Naive thymus-derived CD4-positive, alpha-beta T cell (primary cell): ENCODE measurements at regions not wholly inside any gene's neighbourhood (a gene's known extent, or its start where the extent isn't known, plus 50 kb on each side); places are given as distances from the start of the nearest gene placed in this dataset.

ENCODE experiments used
- ATAC-seq: fragments of 150-1000 bp; cut with Tn5 transposase; 2 replicates; pipeline ENCODE4 v1.10.0; 2021; ENCODE audit warnings: mild to moderate bottlenecking, moderate library complexity
- CTCF ChIA-PET: fragments of 350-600 bp; sonication (Branson Sonifier 250); formaldehyde crosslinking; loops from one replicate; lab custom pipeline; 2021; ENCODE audit warnings: antibody characterized with exemption; lab: Charles Lee
- POLR2A ChIA-PET: fragments of 350-600 bp; sonication (Branson Sonifier 250); formaldehyde crosslinking; loops from one replicate; lab custom pipeline; 2021; ENCODE audit warnings: antibody characterized with exemption, inconsistent platforms; lab: Charles Lee
- DNase-seq, 9 donors: peaks; one replicate each; pipeline versions ENCODE4 v3.0.0 to v3.0.0-alpha.2; 2020 to 2022; ENCODE audit warnings: mixed read lengths in 1 of 9
- H3K27ac ChIP-seq: one replicate; pipeline ENCODE4 v1.7.0; 2013; ENCODE audit warnings: mild to moderate bottlenecking, low read depth, low read length, moderate library complexity
- H3K27me3 ChIP-seq, 2 donors: one replicate each; pipeline ENCODE4 v1.7.0; 2013; ENCODE audit warnings: low read length in 2 of 2, mild to moderate bottlenecking in 2 of 2, moderate library complexity in 2 of 2; ENCODE audit not compliant: control insufficient read depth in 2 of 2, insufficient read depth in 2 of 2
- H3K36me3 ChIP-seq, 3 experiments: 1 replicate in 2 of 3; 2 replicates in 1 of 3; pipeline ENCODE4 v1.7.0; 2013; ENCODE audit warnings: low read length in 3 of 3, mild to moderate bottlenecking in 3 of 3, moderate library complexity in 1 of 3; ENCODE audit not compliant: insufficient read depth in 3 of 3, control insufficient read depth in 2 of 3
- H3K4me1 ChIP-seq, 2 donors: one replicate each; pipeline ENCODE4 v1.7.0; 2013; ENCODE audit warnings: low read length in 2 of 2, mild to moderate bottlenecking in 2 of 2, moderate library complexity in 1 of 2; ENCODE audit not compliant: control insufficient read depth in 2 of 2, insufficient read depth in 2 of 2
- H3K4me3 ChIP-seq: 2 replicates; pipeline ENCODE4 v1.7.0; 2013; ENCODE audit warnings: mild to moderate bottlenecking, low read length
- H3K9me3 ChIP-seq, 3 experiments: 1 replicate in 2 of 3; 2 replicates in 1 of 3; pipeline ENCODE4 v1.7.0; 2013; ENCODE audit warnings: low read length in 3 of 3; ENCODE audit not compliant: control insufficient read depth in 2 of 3
- H3K27ac Mint-ChIP-seq, 9 donors: one replicate each; pipeline ENCODE4 v1.8.0; 2020 to 2022; ENCODE audit warnings: mixed read lengths in 9 of 9, mild to moderate bottlenecking in 8 of 9, moderate library complexity in 5 of 9, inconsistent platforms in 2 of 9
- H3K27me3 Mint-ChIP-seq, 5 donors: one replicate each; pipeline ENCODE4 v1.8.0; 2021 to 2022; ENCODE audit warnings: mixed read lengths in 5 of 5, mild to moderate bottlenecking in 1 of 5
- H3K36me3 Mint-ChIP-seq, 5 donors: one replicate each; pipeline ENCODE4 v1.8.0; 2020 to 2022; ENCODE audit warnings: mixed read lengths in 5 of 5, mild to moderate bottlenecking in 3 of 5, inconsistent platforms in 1 of 5
- H3K4me1 Mint-ChIP-seq, 7 donors: one replicate each; pipeline ENCODE4 v1.8.0; 2020 to 2022; ENCODE audit warnings: mixed read lengths in 7 of 7, mild to moderate bottlenecking in 3 of 7, inconsistent platforms in 1 of 7
- H3K4me3 Mint-ChIP-seq, 10 donors: one replicate each; pipeline ENCODE4 v1.8.0; 2020 to 2022; ENCODE audit warnings: mild to moderate bottlenecking in 10 of 10, mixed read lengths in 10 of 10, moderate library complexity in 6 of 10, inconsistent platforms in 2 of 10
- H3K9me3 Mint-ChIP-seq, 11 donors: one replicate each; pipeline ENCODE4 v1.8.0; 2020 to 2022; ENCODE audit warnings: mixed read lengths in 11 of 11, mild to moderate bottlenecking in 4 of 11, inconsistent platforms in 1 of 11, moderate library complexity in 1 of 11
- intact Hi-C, 2 donors: fragments of 100-400 bp; cut with micrococcal nuclease; formaldehyde crosslinking; loops; one replicate each; pipeline ENCODE4 v1.15.1; 2023

DNA sequence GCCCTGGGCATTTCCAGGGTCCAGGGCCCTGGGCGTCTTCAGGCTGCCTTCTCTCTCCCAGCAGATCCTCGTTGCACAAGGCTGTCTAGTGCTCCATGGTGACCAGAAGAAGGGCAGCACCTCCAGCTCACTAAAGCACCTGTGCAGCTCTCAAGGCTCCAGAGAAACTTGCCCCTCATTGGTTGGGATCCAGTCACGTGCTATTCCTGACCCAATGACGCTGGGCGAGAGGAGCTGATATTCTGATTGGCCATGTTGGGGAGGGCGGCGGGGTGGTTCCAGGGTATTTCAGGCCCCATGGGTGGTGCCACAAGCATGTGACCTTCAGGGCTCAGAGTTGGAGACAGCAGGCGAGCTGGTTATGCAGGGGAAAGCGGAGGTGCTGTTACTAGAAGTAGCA, 309.1 kb downstream of the TOX3 start:
- H3K4me3 Mint-ChIP-seq: no peak overlapping the region
- H3K27ac Mint-ChIP-seq: no peak overlapping the region
- no peaks in the 10 kb centered on the region for H3K4me1 Mint-ChIP-seq
- POLR2A ChIA-PET: no interaction called here
- H3K36me3 Mint-ChIP-seq: no peaks in the 10 kb centered on the region
- ATAC-seq (no peak), DNase-seq (no peak)
- Histone ChIP-seq H3K9me3 (no peaks in the 10 kb centered on the region), H3K4me1 (no peaks in the 10 kb centered on the region), H3K27me3 (no peaks in the 10 kb centered on the region), H3K27ac (no peak overlapping the region), H3K4me3 (no peak overlapping the region), H3K36me3 (no peaks in the 10 kb centered on the region)
- peaks cover 0 to 8% (median 2%) of the 10 kb centered on the region in 11 donors for H3K9me3 Mint-ChIP-seq
- CTCF ChIA-PET: no interaction called here
- no peaks in the 10 kb centered on the region for H3K27me3 Mint-ChIP-seq
- intact Hi-C loops: no loop called here

DNA sequence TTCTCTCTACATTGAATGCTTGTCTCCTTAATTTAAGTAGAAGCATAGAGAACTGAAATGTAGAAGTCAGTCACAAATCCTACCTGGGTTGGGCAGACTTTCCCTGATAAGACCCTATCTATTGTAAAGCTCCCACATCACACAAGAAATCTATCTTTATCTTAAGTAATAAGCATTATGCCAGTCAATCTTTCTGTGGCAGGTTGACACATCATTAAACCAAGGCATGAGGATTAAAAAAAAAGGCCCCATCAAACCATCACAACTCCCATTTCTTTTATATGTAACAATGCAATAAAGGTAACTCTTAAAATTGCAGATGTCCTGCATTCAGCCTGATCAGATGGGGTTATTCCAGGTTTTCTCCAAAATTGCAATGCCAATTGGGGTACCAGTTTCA, 311.8 kb downstream of the TOX3 start:
- H3K4me1 ChIP-seq: no peaks in the 10 kb centered on the region
- no peak for ATAC-seq
- Mint-ChIP-seq H3K36me3 (no peaks in the 10 kb centered on the region), H3K27ac (no peak overlapping the region), H3K27me3 (no peaks in the 10 kb centered on the region), H3K4me1 (no peaks in the 10 kb centered on the region), H3K4me3 (no peak overlapping the region), H3K9me3 (peaks cover 0 to 8% (median 0%) of the 10 kb centered on the region in 11 donors)
- H3K36me3 ChIP-seq: no peaks in the 10 kb centered on the region
- POLR2A ChIA-PET: no interaction called here
- no peak overlapping the region for H3K27ac ChIP-seq
- CTCF ChIA-PET: no interaction called here
- no peak overlapping the region for H3K4me3 ChIP-seq
- intact Hi-C loops: no loop called here
- H3K9me3 ChIP-seq: no peaks in the 10 kb centered on the region
- no peaks in the 10 kb centered on the region for H3K27me3 ChIP-seq
- DNase-seq: no peak

DNA sequence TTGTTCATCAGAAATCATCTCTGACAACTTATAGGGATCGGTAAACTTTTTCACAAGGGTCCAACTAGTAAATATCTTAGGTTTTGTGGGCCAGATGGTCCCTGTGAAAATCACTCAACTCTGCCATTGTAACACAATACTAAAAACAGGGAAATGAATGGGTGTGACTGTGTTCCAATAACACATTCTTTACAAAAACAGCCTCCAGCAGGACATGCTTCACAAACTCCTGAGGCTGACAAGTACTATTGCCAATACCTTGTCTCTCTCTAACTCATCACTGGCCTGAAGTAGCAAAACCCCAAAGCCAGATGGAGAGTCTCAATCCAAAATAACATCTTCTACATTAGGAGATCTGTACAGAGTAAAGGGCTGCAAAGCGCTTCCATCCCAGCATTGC, 312.3 kb downstream of the TOX3 start:
- ChIA-PET POLR2A (no interaction called here), CTCF (no interaction called here)
- no peak for ATAC-seq
- no peak for DNase-seq
- H3K27ac Mint-ChIP-seq: no peak overlapping the region
- Histone ChIP-seq H3K36me3 (no peaks in the 10 kb centered on the region), H3K9me3 (no peaks in the 10 kb centered on the region), H3K27me3 (no peaks in the 10 kb centered on the region), H3K4me1 (no peaks in the 10 kb centered on the region), H3K27ac (no peak overlapping the region), H3K4me3 (no peak overlapping the region)
- no peak overlapping the region for H3K4me3 Mint-ChIP-seq
- intact Hi-C loops: no loop called here
- peaks cover 0 to 10% (median 0%) of the 10 kb centered on the region in 11 donors for H3K9me3 Mint-ChIP-seq
- no peaks in the 10 kb centered on the region for H3K4me1 Mint-ChIP-seq
- no peaks in the 10 kb centered on the region for H3K36me3 Mint-ChIP-seq
- H3K27me3 Mint-ChIP-seq: no peaks in the 10 kb centered on the region

DNA sequence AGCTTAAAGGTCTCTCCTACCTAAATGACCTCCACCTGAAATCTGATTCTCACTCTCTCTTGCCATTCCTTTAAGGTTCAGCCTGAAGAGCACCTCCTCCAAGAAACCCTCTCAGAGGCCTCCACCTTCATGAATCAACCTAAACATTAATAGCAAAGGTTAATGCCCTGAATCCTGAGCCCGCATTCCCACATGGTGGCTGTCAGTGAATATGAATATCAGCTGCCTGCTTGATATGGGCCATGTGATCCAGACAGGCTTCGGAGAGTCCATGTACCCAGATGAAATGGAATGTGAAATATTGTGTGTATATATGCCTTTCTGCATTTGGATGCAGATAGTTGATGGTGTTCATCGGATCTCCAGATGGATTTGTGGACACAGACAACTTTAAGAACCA, 317.5 kb downstream of the TOX3 start:
- Histone ChIP-seq H3K27ac (no peak overlapping the region), H3K36me3 (no peaks in the 10 kb centered on the region), H3K4me3 (no peak overlapping the region), H3K9me3 (no peaks in the 10 kb centered on the region), H3K4me1 (no peaks in the 10 kb centered on the region), H3K27me3 (no peaks in the 10 kb centered on the region)
- CTCF ChIA-PET: no interaction called here
- Mint-ChIP-seq H3K9me3 (peaks cover 0 to 11% (median 3%) of the 10 kb centered on the region in 11 donors), H3K4me3 (no peak overlapping the region), H3K4me1 (no peaks in the 10 kb centered on the region), H3K36me3 (no peaks in the 10 kb centered on the region), H3K27ac (no peak overlapping the region), H3K27me3 (no peaks in the 10 kb centered on the region)
- POLR2A ChIA-PET: no interaction called here
- no peak for DNase-seq
- intact Hi-C loops: no loop called here
- ATAC-seq: no peak

DNA sequence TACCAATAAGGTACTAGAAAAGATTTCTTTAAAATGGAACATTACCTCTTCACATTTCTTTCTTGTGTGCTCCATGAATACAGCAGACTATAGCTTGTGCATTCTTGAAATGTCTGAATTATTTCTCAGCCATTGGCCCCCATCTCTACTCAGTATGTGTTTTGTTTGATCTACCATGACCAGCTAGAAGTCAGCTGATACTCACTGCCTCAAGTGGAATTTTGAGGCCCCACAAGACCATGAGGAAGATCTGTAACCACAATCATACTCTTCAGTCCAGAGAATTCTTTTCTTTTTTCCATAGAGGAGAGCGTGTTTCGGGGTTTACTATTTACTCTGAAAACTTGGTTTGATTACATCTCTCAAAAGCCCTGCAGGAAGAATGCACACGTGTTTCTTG, 319.1 kb downstream of the TOX3 start:
- DNase-seq (no peak), ATAC-seq (no peak)
- Mint-ChIP-seq H3K27ac (no peak overlapping the region), H3K9me3 (peaks cover 0 to 15% (median 3%) of the 10 kb centered on the region in 11 donors), H3K36me3 (no peaks in the 10 kb centered on the region), H3K27me3 (no peaks in the 10 kb centered on the region), H3K4me3 (no peak overlapping the region), H3K4me1 (no peaks in the 10 kb centered on the region)
- Histone ChIP-seq H3K4me3 (no peak overlapping the region), H3K4me1 (no peaks in the 10 kb centered on the region), H3K9me3 (no peaks in the 10 kb centered on the region), H3K27me3 (no peaks in the 10 kb centered on the region), H3K36me3 (no peaks in the 10 kb centered on the region), H3K27ac (no peak overlapping the region)
- intact Hi-C loops: no loop called here
- POLR2A ChIA-PET: no interaction called here
- CTCF ChIA-PET: no interaction called here

DNA sequence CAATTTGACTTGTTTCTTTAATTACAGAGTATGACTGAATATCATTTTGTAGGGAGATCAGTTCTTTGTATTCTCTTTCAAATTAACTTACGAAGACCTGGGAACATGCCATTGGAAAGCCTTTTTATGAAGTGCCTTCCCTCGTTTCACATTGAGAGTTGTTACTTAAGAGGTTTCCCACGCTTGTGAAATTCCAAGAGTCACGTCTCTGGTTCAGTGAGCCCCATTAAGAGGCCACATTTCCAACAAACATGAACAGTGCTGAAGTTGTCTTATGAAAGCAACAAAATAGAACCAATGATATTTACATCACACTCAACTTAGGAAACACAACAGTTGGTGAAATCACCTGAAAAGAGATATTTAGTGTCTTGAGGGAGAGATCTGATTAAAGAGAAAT, 334.1 kb downstream of the TOX3 start:
- Mint-ChIP-seq H3K27ac (no peak overlapping the region), H3K9me3 (peaks cover 0 to 16% (median 3%) of the 10 kb centered on the region in 11 donors), H3K4me1 (no peaks in the 10 kb centered on the region), H3K4me3 (no peak overlapping the region), H3K36me3 (no peaks in the 10 kb centered on the region), H3K27me3 (peaks cover 0 to 4% (median 0%) of the 10 kb centered on the region in 5 donors)
- Histone ChIP-seq H3K27ac (no peak overlapping the region), H3K9me3 (no peaks in the 10 kb centered on the region), H3K4me3 (no peak overlapping the region), H3K27me3 (no peaks in the 10 kb centered on the region), H3K4me1 (no peaks in the 10 kb centered on the region), H3K36me3 (no peaks in the 10 kb centered on the region)
- ChIA-PET CTCF (no interaction called here), POLR2A (no interaction called here)
- no peak for DNase-seq
- intact Hi-C loops: no loop called here
- ATAC-seq: no peak

DNA sequence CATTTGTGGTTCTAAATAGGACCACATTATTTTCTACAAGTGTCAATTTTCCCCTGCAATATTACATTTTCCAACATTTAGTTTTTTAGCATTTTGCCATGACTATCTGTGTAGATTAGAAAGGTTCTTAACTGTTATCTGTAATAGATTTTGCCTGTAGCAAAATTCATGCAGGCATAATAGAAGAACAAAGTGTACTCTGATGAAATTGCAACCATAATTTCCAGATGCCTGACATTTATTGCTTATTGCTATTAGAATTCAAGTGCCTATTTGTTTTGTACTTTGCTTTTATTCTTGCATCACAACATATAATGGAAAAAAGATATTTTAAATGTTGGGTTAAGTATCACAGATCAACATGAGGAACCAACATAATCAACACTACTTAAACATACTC, 337.7 kb downstream of the TOX3 start:
- Mint-ChIP-seq H3K4me1 (no peaks in the 10 kb centered on the region), H3K36me3 (no peaks in the 10 kb centered on the region), H3K27me3 (peaks cover 0 to 4% (median 0%) of the 10 kb centered on the region in 5 donors), H3K4me3 (no peak overlapping the region), H3K27ac (peak overlapping the region in 1 of 9 donors; percentile 21), H3K9me3 (peaks cover 0 to 12% (median 0%) of the 10 kb centered on the region in 11 donors)
- POLR2A ChIA-PET: no interaction called here
- Histone ChIP-seq H3K4me1 (no peaks in the 10 kb centered on the region), H3K27ac (no peak overlapping the region), H3K4me3 (no peak overlapping the region), H3K27me3 (no peaks in the 10 kb centered on the region), H3K36me3 (no peaks in the 10 kb centered on the region), H3K9me3 (no peaks in the 10 kb centered on the region)
- no peak for ATAC-seq
- CTCF ChIA-PET: no interaction called here
- DNase-seq: no peak
- intact Hi-C loops: no loop called here
